ENCODE measurements at regions not wholly inside any gene's neighbourhood (a gene's known extent, or its start where the extent isn't known, plus 50 kb on each side); places are given as distances from the start of the nearest gene placed in this dataset.

- Histone ChIP-seq H3K27me3 (ENCODE audit: insufficient read depth, low read length) (no peaks in the 10 kb centered on the region), H2BK20ac (ENCODE audit: low read depth, low read length, poor library complexity, severe bottlenecking) (no peak overlapping the region), H4K91ac (ENCODE audit: insufficient read length, low read depth, low read length) (no peak overlapping the region), H3K27ac (ENCODE audit: insufficient read length, low read depth, low read length) (no peak overlapping the region), H3T11ph (ENCODE audit: low read length) (no peak overlapping the region), H2BK15ac (ENCODE audit: low read depth, low read length) (no peak overlapping the region), H3K14ac (ENCODE audit: insufficient read depth, low read length) (no peak overlapping the region), H3K4me1 (ENCODE audit: insufficient read depth, low read length) (peaks cover 3% of the 10 kb centered on the region; the same call in 1 of the 2 replicates), H3K4me2 (ENCODE audit: insufficient read depth, insufficient read length, low read length) (no peak overlapping the region), H2BK120ac (ENCODE audit: low read depth, low read length, poor library complexity, severe bottlenecking) (no peak overlapping the region), H3K23ac (ENCODE audit: insufficient read length, low read depth, low read length) (no peak overlapping the region), H4K8ac (replicated peaks; ENCODE audit: insufficient read length, low read depth, low read length) (no peak overlapping the region), H4K5ac (ENCODE audit: insufficient read length, low read depth, low read length) (no peak overlapping the region), H3K4ac (ENCODE audit: low read depth, low read length) (no peak overlapping the region), H3K18ac (ENCODE audit: insufficient read length, low read depth, low read length) (no peak overlapping the region), H3K23me2 (ENCODE audit: insufficient read length, low read depth, low read length, poor library complexity, severe bottlenecking) (no peaks in the 10 kb centered on the region), H3K9ac (ENCODE audit: extremely low read depth, insufficient read length, low read length) (no peak overlapping the region), H4K20me1 (ENCODE audit: control insufficient read depth, insufficient read depth, insufficient read length) (no peaks in the 10 kb centered on the region), H3K79me2 (ENCODE audit: insufficient read depth, low read length) (no peaks in the 10 kb centered on the region), H3K79me1 (ENCODE audit: insufficient read depth, low read depth, low read length, poor library complexity, severe bottlenecking) (no peaks in the 10 kb centered on the region), H2AK5ac (ENCODE audit: insufficient read length, low read length) (no peak overlapping the region), H3K56ac (ENCODE audit: insufficient read length, low read depth, low read length) (no peak overlapping the region), H2AFZ (ENCODE audit: low read length) (no peak overlapping the region), H2BK5ac (ENCODE audit: insufficient read length, low read length) (no peak overlapping the region), H2BK12ac (ENCODE audit: insufficient read length, low read depth, low read length) (no peak overlapping the region), H3K9me3 (ENCODE audit: control insufficient read depth, low read depth, low read length) (peaks cover 1% of the 10 kb centered on the region)
- WGBS (ENCODE audit: extremely low coverage, insufficient read length, low lambda C conversion rate) = no CpG with 5 or more reads among the region's 3 CpGs
- peaks cover 2 to 11% (median 6%) of the 10 kb centered on the region in 3 experiments; a peak in 5 of 7 replicates for H3K36me3 Mint-ChIP-seq (ENCODE audit: insufficient read depth in 1 of 3, low read depth in 3 of 3)
- no peaks in the 10 kb centered on the region for H3K27me3 Mint-ChIP-seq (ENCODE audit: low read depth)
- peaks cover 18 to 21% of the 10 kb centered on the region in 2 experiments for H3K9me3 Mint-ChIP-seq
- no peak for DNase-seq
- no peak overlapping the region for H3K27ac Mint-ChIP-seq
- no peak overlapping the region for H3K4me3 Mint-ChIP-seq
- no peaks in the 10 kb centered on the region; a peak in 1 of 4 replicates for H3K4me1 Mint-ChIP-seq
- TF ChIP-seq, protein P1, sequence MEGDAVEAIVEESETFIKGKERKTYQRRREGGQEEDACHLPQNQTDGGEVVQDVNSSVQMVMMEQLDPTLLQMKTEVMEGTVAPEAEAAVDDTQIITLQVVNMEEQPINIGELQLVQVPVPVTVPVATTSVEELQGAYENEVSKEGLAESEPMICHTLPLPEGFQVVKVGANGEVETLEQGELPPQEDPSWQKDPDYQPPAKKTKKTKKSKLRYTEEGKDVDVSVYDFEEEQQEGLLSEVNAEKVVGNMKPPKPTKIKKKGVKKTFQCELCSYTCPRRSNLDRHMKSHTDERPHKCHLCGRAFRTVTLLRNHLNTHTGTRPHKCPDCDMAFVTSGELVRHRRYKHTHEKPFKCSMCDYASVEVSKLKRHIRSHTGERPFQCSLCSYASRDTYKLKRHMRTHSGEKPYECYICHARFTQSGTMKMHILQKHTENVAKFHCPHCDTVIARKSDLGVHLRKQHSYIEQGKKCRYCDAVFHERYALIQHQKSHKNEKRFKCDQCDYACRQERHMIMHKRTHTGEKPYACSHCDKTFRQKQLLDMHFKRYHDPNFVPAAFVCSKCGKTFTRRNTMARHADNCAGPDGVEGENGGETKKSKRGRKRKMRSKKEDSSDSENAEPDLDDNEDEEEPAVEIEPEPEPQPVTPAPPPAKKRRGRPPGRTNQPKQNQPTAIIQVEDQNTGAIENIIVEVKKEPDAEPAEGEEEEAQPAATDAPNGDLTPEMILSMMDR (conservative IDR thresholded peaks at IDR 0.05) = no peak
Measured at GRCh38 chr6:71460933-71461332, 172.3 kb downstream of the OGFRL1 start.
